ENCODE measurements at regions not wholly inside any gene's neighbourhood (a gene's known extent, or its start where the extent isn't known, plus 50 kb on each side); places are given as distances from the start of the nearest gene placed in this dataset.

- no peaks in the 10 kb centered on the region for H3K36me3 ChIP-seq (ENCODE audit: control insufficient read depth, insufficient read depth, low read length)
Measured at GRCh38 chr16:8376430-8376829, 213.9 kb downstream of the TMEM114 start.

GRCh38 chr16:8375232-8375587 lies 215.1 kb downstream of the TMEM114 start:
- Histone ChIP-seq H3K36me3 (ENCODE audit: control insufficient read depth, insufficient read depth, low read length) (no peaks in the 10 kb centered on the region), H3K9me3 (ENCODE audit: control insufficient read depth, insufficient read depth, low read length) (no peaks in the 10 kb centered on the region), H3K4me3 (ENCODE audit: low read depth, low read length) (no peak overlapping the region), H3K4me1 (ENCODE audit: control insufficient read depth, insufficient read depth, low read length) (peaks cover 12% of the 10 kb centered on the region), H3K27ac (ENCODE audit: low read depth, low read length) (no peak overlapping the region), H3K9ac (ENCODE audit: low read depth, low read length) (no peak overlapping the region), H3K27me3 (ENCODE audit: control insufficient read depth, insufficient read depth, low read length) (no peaks in the 10 kb centered on the region)

More at GRCh38 chr16:8376430-8376829, 213.9 kb downstream of the TMEM114 start:
- Histone ChIP-seq H3K27ac (ENCODE audit: low read depth, low read length) (no peak overlapping the region), H3K27me3 (ENCODE audit: control insufficient read depth, insufficient read depth, low read length) (no peaks in the 10 kb centered on the region), H3K4me3 (ENCODE audit: low read depth, low read length) (no peak overlapping the region), H3K4me1 (ENCODE audit: control insufficient read depth, insufficient read depth, low read length) (peaks cover 13% of the 10 kb centered on the region), H3K9ac (ENCODE audit: low read depth, low read length) (no peak overlapping the region), H3K9me3 (ENCODE audit: control insufficient read depth, insufficient read depth, low read length) (no peaks in the 10 kb centered on the region)

DNA sequence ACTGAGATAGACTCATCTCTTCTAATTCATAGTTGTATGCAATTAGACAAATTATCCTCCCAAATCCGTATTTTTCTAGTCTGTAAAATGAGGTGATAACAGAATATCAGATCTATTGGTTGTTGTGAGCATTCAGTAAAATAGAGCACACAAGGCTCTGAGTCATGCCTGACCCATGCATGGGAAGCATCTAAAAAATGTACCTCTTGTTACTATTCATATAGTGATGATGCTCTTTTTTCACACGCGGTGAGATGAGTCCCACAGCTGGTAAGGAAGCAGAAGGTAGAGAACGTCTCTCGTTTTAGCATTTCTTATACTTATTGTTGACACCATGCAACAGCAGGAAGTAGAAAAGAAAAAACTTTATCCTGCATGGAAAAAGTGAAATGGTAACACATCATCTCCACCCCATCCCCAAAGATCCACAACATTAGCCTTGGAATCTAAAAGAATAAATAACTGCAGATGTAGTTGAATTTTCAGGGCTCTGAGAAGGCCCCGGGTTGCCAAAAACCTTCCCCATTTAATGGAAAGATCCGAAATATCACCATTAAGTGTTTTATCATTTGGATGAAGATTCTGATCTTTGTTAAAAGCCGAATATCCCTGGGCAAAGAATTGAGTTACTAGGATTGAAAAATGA lies 215.6 kb downstream of the TMEM114 start:
- Histone ChIP-seq H3K36me3 (ENCODE audit: control insufficient read depth, insufficient read depth, low read length) (no peaks in the 10 kb centered on the region), H3K27ac (ENCODE audit: low read depth, low read length) (no peak overlapping the region)

DNA sequence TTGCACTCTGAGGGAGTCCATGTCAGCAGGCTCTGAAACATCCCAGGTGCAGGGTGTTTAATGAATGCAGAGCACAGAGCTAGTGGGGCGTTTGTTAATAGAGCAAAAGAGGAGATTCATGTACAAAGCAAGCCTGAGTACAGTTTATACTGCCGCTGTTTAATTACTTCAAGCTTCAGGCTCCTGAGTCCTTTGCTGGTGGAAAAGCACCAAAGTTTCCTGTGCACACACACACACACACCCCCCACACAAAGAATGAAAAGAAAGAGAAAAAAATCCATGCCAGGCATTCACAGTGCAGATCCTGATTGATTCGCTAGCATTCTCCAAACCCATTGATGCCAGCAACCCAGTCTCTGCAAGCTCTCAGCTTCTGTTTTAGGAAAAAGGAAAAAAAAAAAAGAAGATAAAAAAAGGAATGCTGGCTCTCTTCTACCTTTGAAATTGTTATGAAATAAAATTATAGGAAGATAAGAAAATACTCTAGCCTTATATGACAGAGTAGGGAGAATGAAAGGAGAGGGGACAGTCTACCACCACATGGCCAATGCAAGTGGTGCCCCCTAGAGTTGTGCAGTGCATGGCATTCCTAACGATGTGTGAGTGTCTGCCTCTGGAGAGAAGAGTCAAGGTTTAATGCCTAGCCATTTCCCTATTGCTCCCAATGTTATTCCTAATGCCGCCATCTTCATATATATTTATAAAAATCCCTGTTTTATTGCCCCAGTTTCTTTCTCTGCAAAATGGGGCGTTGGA lies 216.5 kb downstream of the TMEM114 start:
- no peak overlapping the region for H3K9ac ChIP-seq (ENCODE audit: low read depth, low read length)
- H3K4me3 ChIP-seq (ENCODE audit: low read depth, low read length) = no peak overlapping the region
- no peaks in the 10 kb centered on the region for H3K27me3 ChIP-seq (ENCODE audit: control insufficient read depth, insufficient read depth, low read length)
- H3K27ac ChIP-seq (ENCODE audit: low read depth, low read length) = no peak overlapping the region
- H3K36me3 ChIP-seq (ENCODE audit: control insufficient read depth, insufficient read depth, low read length) = no peaks in the 10 kb centered on the region
- no peaks in the 10 kb centered on the region for H3K9me3 ChIP-seq (ENCODE audit: control insufficient read depth, insufficient read depth, low read length)
- peaks cover 11% of the 10 kb centered on the region; the same call in 1 of the 2 replicates for H3K4me1 ChIP-seq (ENCODE audit: control insufficient read depth, insufficient read depth, low read length)

More for the DNA sequence above, 215.6 kb downstream of the TMEM114 start:
- H3K9me3 ChIP-seq (ENCODE audit: control insufficient read depth, insufficient read depth, low read length) = no peaks in the 10 kb centered on the region
- no peaks in the 10 kb centered on the region for H3K27me3 ChIP-seq (ENCODE audit: control insufficient read depth, insufficient read depth, low read length)
- no peak overlapping the region for H3K9ac ChIP-seq (ENCODE audit: low read depth, low read length)
- peaks cover 11% of the 10 kb centered on the region for H3K4me1 ChIP-seq (ENCODE audit: control insufficient read depth, insufficient read depth, low read length)
- H3K4me3 ChIP-seq (ENCODE audit: low read depth, low read length) = no peak overlapping the region

DNA sequence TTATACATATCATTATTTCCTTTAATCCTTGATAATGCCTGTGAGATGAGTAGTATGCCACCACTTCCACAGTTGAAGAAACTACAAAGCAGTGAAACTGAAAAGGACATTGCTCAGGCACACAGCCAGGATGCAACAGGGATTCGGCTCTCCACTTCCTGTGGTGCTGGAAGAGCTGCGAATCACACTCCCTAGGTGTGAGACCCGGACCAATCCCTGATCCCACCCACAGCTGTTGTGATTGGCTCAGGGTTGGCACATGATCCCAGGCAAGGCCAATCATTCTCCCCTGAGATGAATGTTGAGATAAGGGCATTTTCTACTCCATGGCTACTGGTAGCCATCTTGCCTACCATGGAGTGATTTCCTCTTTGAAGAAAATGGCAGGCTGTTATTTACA lies 218.2 kb downstream of the TMEM114 start:
- H3K4me3 ChIP-seq (ENCODE audit: low read depth, low read length) = no peak overlapping the region

GRCh38 chr16:8370374-8371270 lies 219.7 kb downstream of the TMEM114 start:
- Histone ChIP-seq H3K4me1 (ENCODE audit: control insufficient read depth, insufficient read depth, low read length) (peaks cover 11% of the 10 kb centered on the region; the same call in 1 of the 2 replicates), H3K27ac (ENCODE audit: low read depth, low read length) (peak overlapping the region; percentile 70), H3K36me3 (ENCODE audit: control insufficient read depth, insufficient read depth, low read length) (no peaks in the 10 kb centered on the region), H3K4me3 (ENCODE audit: low read depth, low read length) (no peak overlapping the region), H3K9me3 (ENCODE audit: control insufficient read depth, insufficient read depth, low read length) (no peaks in the 10 kb centered on the region), H3K27me3 (ENCODE audit: control insufficient read depth, insufficient read depth, low read length) (no peaks in the 10 kb centered on the region), H3K9ac (ENCODE audit: low read depth, low read length) (no peak overlapping the region)

More for the DNA sequence above, 218.2 kb downstream of the TMEM114 start:
- Histone ChIP-seq H3K27ac (ENCODE audit: low read depth, low read length) (no peak overlapping the region), H3K4me1 (ENCODE audit: control insufficient read depth, insufficient read depth, low read length) (peaks cover 11% of the 10 kb centered on the region; the same call in 1 of the 2 replicates), H3K27me3 (ENCODE audit: control insufficient read depth, insufficient read depth, low read length) (no peaks in the 10 kb centered on the region), H3K9me3 (ENCODE audit: control insufficient read depth, insufficient read depth, low read length) (no peaks in the 10 kb centered on the region), H3K9ac (ENCODE audit: low read depth, low read length) (no peak overlapping the region), H3K36me3 (ENCODE audit: control insufficient read depth, insufficient read depth, low read length) (no peaks in the 10 kb centered on the region)

- no peaks in the 10 kb centered on the region for H3K36me3 ChIP-seq (ENCODE audit: control insufficient read depth, insufficient read depth, low read length)
- no peaks in the 10 kb centered on the region for H3K9me3 ChIP-seq (ENCODE audit: control insufficient read depth, insufficient read depth, low read length)
- no peaks in the 10 kb centered on the region; the same call in 1 of the 2 replicates for H3K27me3 ChIP-seq (ENCODE audit: control insufficient read depth, insufficient read depth, low read length)
- H3K9ac ChIP-seq (ENCODE audit: low read depth, low read length) = no peak overlapping the region
- no peak overlapping the region for H3K27ac ChIP-seq (ENCODE audit: low read depth, low read length)
- no peaks in the 10 kb centered on the region for H3K4me1 ChIP-seq (ENCODE audit: control insufficient read depth, insufficient read depth, low read length)
- H3K4me3 ChIP-seq (ENCODE audit: low read depth, low read length) = no peak overlapping the region
Measured at GRCh38 chr16:8358937-8359336, 231.4 kb downstream of the TMEM114 start.

GRCh38 chr16:8355675-8356074 lies 234.6 kb downstream of the TMEM114 start:
- Histone ChIP-seq H3K27ac (ENCODE audit: low read depth, low read length) (no peak overlapping the region), H3K36me3 (ENCODE audit: control insufficient read depth, insufficient read depth, low read length) (no peaks in the 10 kb centered on the region), H3K4me1 (ENCODE audit: control insufficient read depth, insufficient read depth, low read length) (no peaks in the 10 kb centered on the region), H3K9ac (ENCODE audit: low read depth, low read length) (no peak overlapping the region), H3K9me3 (ENCODE audit: control insufficient read depth, insufficient read depth, low read length) (no peaks in the 10 kb centered on the region), H3K4me3 (ENCODE audit: low read depth, low read length) (no peak overlapping the region), H3K27me3 (ENCODE audit: control insufficient read depth, insufficient read depth, low read length) (no peaks in the 10 kb centered on the region)

- Histone ChIP-seq H3K9me3 (ENCODE audit: control insufficient read depth, insufficient read depth, low read length) (no peaks in the 10 kb centered on the region), H3K27me3 (ENCODE audit: control insufficient read depth, insufficient read depth, low read length) (no peaks in the 10 kb centered on the region), H3K36me3 (ENCODE audit: control insufficient read depth, insufficient read depth, low read length) (no peaks in the 10 kb centered on the region), H3K4me3 (ENCODE audit: low read depth, low read length) (no peak overlapping the region), H3K27ac (ENCODE audit: low read depth, low read length) (no peak overlapping the region), H3K4me1 (ENCODE audit: control insufficient read depth, insufficient read depth, low read length) (no peaks in the 10 kb centered on the region), H3K9ac (ENCODE audit: low read depth, low read length) (no peak overlapping the region)
Measured at GRCh38 chr16:8346294-8346693, 244.0 kb downstream of the TMEM114 start.

- Histone ChIP-seq H3K4me3 (ENCODE audit: low read depth, low read length) (no peak overlapping the region), H3K36me3 (ENCODE audit: control insufficient read depth, insufficient read depth, low read length) (no peaks in the 10 kb centered on the region), H3K9ac (ENCODE audit: low read depth, low read length) (no peak overlapping the region), H3K4me1 (ENCODE audit: control insufficient read depth, insufficient read depth, low read length) (no peaks in the 10 kb centered on the region), H3K27ac (ENCODE audit: low read depth, low read length) (no peak overlapping the region), H3K27me3 (ENCODE audit: control insufficient read depth, insufficient read depth, low read length) (no peaks in the 10 kb centered on the region), H3K9me3 (ENCODE audit: control insufficient read depth, insufficient read depth, low read length) (no peaks in the 10 kb centered on the region)
Measured at GRCh38 chr16:8342276-8342675, 248.0 kb downstream of the TMEM114 start.

Measured in HUES48 (cell line).